Fibroblast of villous mesenchyme (primary cell): ENCODE measurements at regions not wholly inside any gene's neighbourhood (a gene's known extent, or its start where the extent isn't known, plus 50 kb on each side); places are given as distances from the start of the nearest gene placed in this dataset.
"Not testable (repeated sequence)": the region's sequence is repeated elsewhere in the genome, so short reads cannot be mapped to it uniquely, and the experiment has no call there.

Source experiments
- DNase-seq: peaks from one replicate; pipeline ENCODE4 v3.0.0-alpha.2; 2010; ENCODE audit warnings: low read depth
- H3K4me3 ChIP-seq: 2 replicates; pipeline ENCODE4 v1.5.1; 2011; ENCODE audit warnings: low read depth, mild to moderate bottlenecking, low read length
- CTCF ChIP-seq: IDR thresholded peaks from 2 replicates; pipeline ENCODE4 v1.5.1; 2012; ENCODE audit warnings: low read depth, mild to moderate bottlenecking, low read length; ENCODE audit not compliant: insufficient read depth

- no peak overlapping the region for H3K4me3 ChIP-seq
- no peak for TF ChIP-seq CTCF
- no peak for DNase-seq
These were observed 572.4 kb upstream of the B3GAT1 start for GRCh38 chr11:134984421-134984820.

GRCh38 chr11:134982432-134982831 is 570.4 kb upstream of the B3GAT1 start:
- not testable (repeated sequence) for H3K4me3 ChIP-seq

GRCh38 chr11:134981835-134982234 is 569.8 kb upstream of the B3GAT1 start:
- DNase-seq: no peak
- H3K4me3 ChIP-seq: no peak overlapping the region
- no peak for TF ChIP-seq CTCF

More at GRCh38 chr11:134982432-134982831, 570.4 kb upstream of the B3GAT1 start:
- DNase-seq: not testable (repeated sequence)

- DNase-seq: no peak
- no peak for TF ChIP-seq CTCF
- H3K4me3 ChIP-seq: no peak overlapping the region
These were observed 569.0 kb upstream of the B3GAT1 start for GRCh38 chr11:134980819-134981710.

- not testable (repeated sequence) for H3K4me3 ChIP-seq, DNase-seq
These were observed 567.0 kb upstream of the B3GAT1 start for GRCh38 chr11:134979089-134979457.

- no peak overlapping the region for H3K4me3 ChIP-seq
- DNase-seq: no peak
- no peak for TF ChIP-seq CTCF
These were observed 566.5 kb upstream of the B3GAT1 start for GRCh38 chr11:134978388-134979088.

- TF ChIP-seq CTCF: no peak
- DNase-seq: no peak
- H3K4me3 ChIP-seq: no peak overlapping the region
These were observed 564.5 kb upstream of the B3GAT1 start for GRCh38 chr11:134976551-134976950.

GRCh38 chr11:134975866-134976376 is 563.9 kb upstream of the B3GAT1 start:
- no peak overlapping the region for H3K4me3 ChIP-seq
- no peak for DNase-seq
- TF ChIP-seq CTCF: no peak
